Right atrium auricular region (tissue), 2 donors: ENCODE measurements at regions not wholly inside any gene's neighbourhood (a gene's known extent, or its start where the extent isn't known, plus 50 kb on each side); places are given as distances from the start of the nearest gene placed in this dataset.

Experiments used
- DNase-seq: peaks from one replicate; pipeline ENCODE4 v3.0.0-alpha.2; 2019; ENCODE audit warnings: low spot score
- H3K27ac ChIP-seq, 2 donors: fragments of 200-600 bp; sonication (generic); 1 replicate in 1 of 2; 2 replicates in 1 of 2; pipeline ENCODE4 v1.5.1; 2016 to 2019
- H3K27me3 ChIP-seq, 2 donors: fragments of 200-600 bp; sonication (generic); one replicate each; pipeline versions ENCODE4 v1.5.1 to v1.6.0; 2017 to 2019
- H3K36me3 ChIP-seq: fragments of 200-600 bp; sonication (generic); one replicate; pipeline ENCODE4 v1.5.1; 2016
- H3K4me1 ChIP-seq, 2 donors: fragments of 200-600 bp; sonication (generic); one replicate each; pipeline versions ENCODE4 v1.5.1 to v1.6.0; 2017 to 2019
- H3K4me3 ChIP-seq, 2 donors: fragments of 200-600 bp; sonication (generic); 1 replicate in 1 of 2; 2 replicates in 1 of 2; pipeline ENCODE4 v1.5.1; 2017 to 2019; ENCODE audit warnings: mild to moderate bottlenecking in 1 of 2, moderate library complexity in 1 of 2
- H3K9me3 ChIP-seq, 2 donors: fragments of 200-600 bp; sonication (generic); one replicate each; pipeline ENCODE4 v1.5.1; 2019
- CTCF ChIP-seq, 2 donors: fragments of 200-600 bp; sonication (generic); IDR thresholded peaks; one replicate each; pipeline ENCODE4 v1.5.1; 2019; ENCODE audit warnings: antibody characterized with exemption in 2 of 2

GRCh38 chr4:153113838-153114105 lies 90.5 kb upstream of the TRIM2 start:
- TF ChIP-seq CTCF (IDR thresholded peaks at IDR 0.05): no peak
- no peak overlapping the region for H3K4me3 ChIP-seq
- no peak overlapping the region for H3K27ac ChIP-seq
- H3K36me3 ChIP-seq: no peaks in the 10 kb centered on the region
- H3K4me1 ChIP-seq: peaks cover 0 to 10% of the 10 kb centered on the region in 2 donors
- peak; percentile 21 for DNase-seq
- H3K27me3 ChIP-seq: no peaks in the 10 kb centered on the region
- H3K9me3 ChIP-seq: no peaks in the 10 kb centered on the region

GRCh38 chr4:153114771-153115321 lies 89.4 kb upstream of the TRIM2 start:
- peaks cover 0 to 10% of the 10 kb centered on the region in 2 donors for H3K4me1 ChIP-seq
- H3K9me3 ChIP-seq: no peaks in the 10 kb centered on the region
- TF ChIP-seq CTCF (IDR thresholded peaks at IDR 0.05): no peak
- H3K27ac ChIP-seq: no peak overlapping the region
- peak; percentile 42 for DNase-seq
- no peak overlapping the region for H3K4me3 ChIP-seq
- no peaks in the 10 kb centered on the region for H3K27me3 ChIP-seq
- no peaks in the 10 kb centered on the region for H3K36me3 ChIP-seq

- Histone ChIP-seq H3K4me1 (peaks cover 0 to 10% of the 10 kb centered on the region in 2 donors), H3K27me3 (no peaks in the 10 kb centered on the region), H3K4me3 (peak overlapping the region in 1 of 2 donors; percentile 14), H3K27ac (peak overlapping the region in 1 of 2 donors; percentile 16), H3K9me3 (no peaks in the 10 kb centered on the region), H3K36me3 (no peaks in the 10 kb centered on the region)
- TF ChIP-seq CTCF (IDR thresholded peaks at IDR 0.05): no peak
- DNase-seq: peak; percentile 56
Observed at GRCh38 chr4:153115322-153116290, 88.6 kb upstream of the TRIM2 start.

- Histone ChIP-seq H3K27me3 (no peaks in the 10 kb centered on the region), H3K9me3 (no peaks in the 10 kb centered on the region), H3K4me3 (no peak overlapping the region), H3K36me3 (no peaks in the 10 kb centered on the region), H3K4me1 (peaks cover 0 to 10% of the 10 kb centered on the region in 2 donors), H3K27ac (peak overlapping the region in 1 of 2 donors; percentile 16)
- TF ChIP-seq CTCF (IDR thresholded peaks at IDR 0.05): no peak
- DNase-seq: peak; percentile 16
Observed at GRCh38 chr4:153116291-153116680, 88.0 kb upstream of the TRIM2 start.

GRCh38 chr4:153116801-153117200 lies 87.4 kb upstream of the TRIM2 start:
- no peaks in the 10 kb centered on the region for H3K36me3 ChIP-seq
- H3K27ac ChIP-seq: no peak overlapping the region
- H3K4me1 ChIP-seq: peaks cover 0 to 10% of the 10 kb centered on the region in 2 donors
- DNase-seq: no peak
- H3K27me3 ChIP-seq: no peaks in the 10 kb centered on the region
- TF ChIP-seq CTCF (IDR thresholded peaks at IDR 0.05): no peak
- H3K9me3 ChIP-seq: no peaks in the 10 kb centered on the region
- no peak overlapping the region for H3K4me3 ChIP-seq
